OCI-LY1 (cell line): ENCODE measurements at regions not wholly inside any gene's neighbourhood (a gene's known extent, or its start where the extent isn't known, plus 50 kb on each side); places are given as distances from the start of the nearest gene placed in this dataset.

Experiments used
- H2AFZ ChIP-seq: fragments of 200-600 bp; sonication (generic), shearing (Covaris generic); 2 replicates; pipeline ENCODE4 v1.6.0; 2014; ENCODE audit warnings: antibody characterized with exemption, mild to moderate bottlenecking, low read length
- H3F3A ChIP-seq: fragments of 200-600 bp; sonication (generic), shearing (Covaris generic); 2 replicates; pipeline ENCODE4 v1.6.0; 2014; ENCODE audit warnings: mild to moderate bottlenecking, antibody characterized with exemption, low read length, moderate library complexity; ENCODE audit not compliant: insufficient read depth
- H3K27ac ChIP-seq: fragments of 200-600 bp; sonication (generic); 2 replicates; pipeline ENCODE4 v1.5.1; 2014; ENCODE audit warnings: low read length, mixed run types, mild to moderate bottlenecking, low read depth; ENCODE audit not compliant: poor library complexity, severe bottlenecking
- H3K27me3 ChIP-seq: fragments of 200-600 bp; sonication (generic); 2 replicates; pipeline ENCODE4 v1.6.0; 2014; ENCODE audit warnings: antibody characterized with exemption, mild to moderate bottlenecking, low read length, moderate library complexity; ENCODE audit not compliant: insufficient read depth
- H3K36me3 ChIP-seq: fragments of 200-600 bp; sonication (generic); 2 replicates; pipeline ENCODE4 v1.6.1; 2014; ENCODE audit warnings: mild to moderate bottlenecking, antibody characterized with exemption, low read length, moderate library complexity, mixed read lengths; ENCODE audit not compliant: insufficient read depth
- H3K4me1 ChIP-seq: fragments of 200-600 bp; sonication (generic); 2 replicates; pipeline ENCODE4 v1.5.1; 2014; ENCODE audit warnings: mild to moderate bottlenecking, low read length, moderate library complexity; ENCODE audit not compliant: insufficient read depth, severe bottlenecking
- H3K4me2 ChIP-seq: fragments of 200-600 bp; sonication (generic), shearing (Covaris generic); 2 replicates; pipeline ENCODE4 v1.6.1; 2014; ENCODE audit warnings: low read length
- H3K4me3 ChIP-seq: fragments of 200-600 bp; sonication (generic); 2 replicates; pipeline ENCODE4 v1.5.1; 2014; ENCODE audit warnings: low read length, low read depth, mild to moderate bottlenecking, mixed read lengths; ENCODE audit not compliant: poor library complexity, severe bottlenecking
- H3K79me2 ChIP-seq: fragments of 200-600 bp; shearing (Covaris generic); 2 replicates; pipeline ENCODE4 v1.6.1; 2016; ENCODE audit warnings: mixed run types, low read length, mixed read lengths; ENCODE audit not compliant: insufficient read depth
- H3K9ac ChIP-seq: fragments of 200-600 bp; sonication (generic), shearing (Covaris generic); 2 replicates; pipeline ENCODE4 v1.6.1; 2014; ENCODE audit warnings: mild to moderate bottlenecking, low read length, mixed read lengths
- H3K9me2 ChIP-seq: fragments of 200-600 bp; sonication (generic), shearing (Covaris generic); 2 replicates; pipeline ENCODE4 v1.6.1; 2014; ENCODE audit warnings: low read depth, mild to moderate bottlenecking, low read length, mixed read lengths
- H3K9me3 ChIP-seq: fragments of 200-600 bp; shearing (Covaris generic); 2 replicates; pipeline ENCODE4 v1.6.1; 2014; ENCODE audit warnings: low read length, mixed read lengths
- H4K20me1 ChIP-seq: fragments of 200-600 bp; sonication (generic), shearing (Covaris generic); 2 replicates; pipeline ENCODE4 v1.6.0; 2016; ENCODE audit warnings: mild to moderate bottlenecking, low read length; ENCODE audit not compliant: insufficient read depth
- CTCF ChIP-seq: fragments of 200-600 bp; sonication (generic), shearing (Covaris generic); IDR thresholded peaks from 2 replicates; pipeline ENCODE4 v1.5.1; 2017; ENCODE audit warnings: mild to moderate bottlenecking, antibody characterized with exemption, low read length, moderate library complexity, mixed read lengths
- EZH2 ChIP-seq: fragments of 200-600 bp; sonication (generic), shearing (Covaris generic); IDR thresholded peaks from 2 replicates; pipeline ENCODE4 v1.8.0; 2017; ENCODE audit warnings: borderline replicate concordance, mixed run types, mild to moderate bottlenecking, antibody characterized with exemption, low read length, moderate library complexity, mixed read lengths

- Histone ChIP-seq H3K9me3 (no peaks in the 10 kb centered on the region), H3K9ac (no peak overlapping the region), H3K4me2 (no peak overlapping the region), H3K79me2 (no peaks in the 10 kb centered on the region), H3K27ac (no peak overlapping the region), H3K4me3 (no peak overlapping the region), H3K9me2 (no peaks in the 10 kb centered on the region), H3K27me3 (peaks cover 10% of the 10 kb centered on the region; the same call in 1 of the 2 replicates), H2AFZ (no peak overlapping the region), H4K20me1 (no peaks in the 10 kb centered on the region), H3F3A (no peaks in the 10 kb centered on the region), H3K36me3 (no peaks in the 10 kb centered on the region), H3K4me1 (no peaks in the 10 kb centered on the region)
- TF ChIP-seq CTCF (no peak), EZH2 (no peak)
These were observed 76.3 kb upstream of the PRKAR2B start for GRCh38 chr7:106968160-106968559.

- Histone ChIP-seq H2AFZ (no peak overlapping the region), H3K79me2 (no peaks in the 10 kb centered on the region), H3K27me3 (no peaks in the 10 kb centered on the region), H3K4me1 (no peaks in the 10 kb centered on the region), H3K27ac (no peak overlapping the region), H3K4me3 (no peak overlapping the region), H3K9me2 (no peaks in the 10 kb centered on the region), H3K9me3 (no peaks in the 10 kb centered on the region), H3K9ac (no peak overlapping the region), H3K36me3 (no peaks in the 10 kb centered on the region), H3K4me2 (no peak overlapping the region), H4K20me1 (no peaks in the 10 kb centered on the region), H3F3A (no peaks in the 10 kb centered on the region)
- TF ChIP-seq EZH2 = no peak
- TF ChIP-seq CTCF = no peak
These were observed 65.8 kb upstream of the PRKAR2B start for GRCh38 chr7:106978425-106979420.

- no peak overlapping the region for H3K4me2 ChIP-seq
- H3K9me3 ChIP-seq = no peaks in the 10 kb centered on the region
- H3K79me2 ChIP-seq = no peaks in the 10 kb centered on the region
- H3K36me3 ChIP-seq = no peaks in the 10 kb centered on the region
- H4K20me1 ChIP-seq = no peaks in the 10 kb centered on the region
- no peaks in the 10 kb centered on the region for H3K4me1 ChIP-seq
- no peaks in the 10 kb centered on the region for H3K27me3 ChIP-seq
- H3F3A ChIP-seq = no peaks in the 10 kb centered on the region
- no peak overlapping the region for H3K4me3 ChIP-seq
- H3K9ac ChIP-seq = no peak overlapping the region
- H2AFZ ChIP-seq = no peak overlapping the region
- H3K9me2 ChIP-seq = no peaks in the 10 kb centered on the region
- no peak overlapping the region for H3K27ac ChIP-seq
- TF ChIP-seq CTCF (no peak), EZH2 (no peak)
These were observed 64.8 kb upstream of the PRKAR2B start for GRCh38 chr7:106979551-106980357.
